ENCODE measurements at regions not wholly inside any gene's neighbourhood (a gene's known extent, or its start where the extent isn't known, plus 50 kb on each side); places are given as distances from the start of the nearest gene placed in this dataset.

GRCh38 chr21:20373031-20373430 lies 625.2 kb upstream of the NCAM2 start:
- no peak for ATAC-seq
- no peaks in the 10 kb centered on the region for H3K36me3 Mint-ChIP-seq (ENCODE audit: low read depth)
- H3K9me3 Mint-ChIP-seq (ENCODE audit: low read depth), result peaks cover 7% of the 10 kb centered on the region
- H3K4me3 Mint-ChIP-seq, result no peak overlapping the region
- H3K27me3 Mint-ChIP-seq, result no peaks in the 10 kb centered on the region
- ChIA-PET CTCF (no interaction called here), POLR2A (no interaction called here)
- H3K4me1 Mint-ChIP-seq, result no peaks in the 10 kb centered on the region
- no peak for DNase-seq
- H3K27ac Mint-ChIP-seq, result no peak overlapping the region
- intact Hi-C loops (cut with DNase I, micrococcal nuclease), result loop anchor here in 1 of 2 experiments (1.0 kb wide), 1 partner anchor 34 kb away; no protein-coding TSS in a partner anchor

GRCh38 chr21:20377250-20377649 lies 621.0 kb upstream of the NCAM2 start:
- no peak for ATAC-seq
- intact Hi-C loops (cut with DNase I, micrococcal nuclease), result no loop called here
- Mint-ChIP-seq H3K4me3 (no peak overlapping the region), H3K27ac (no peak overlapping the region), H3K36me3 (ENCODE audit: low read depth) (no peaks in the 10 kb centered on the region), H3K9me3 (ENCODE audit: low read depth) (peaks cover 4% of the 10 kb centered on the region), H3K27me3 (no peaks in the 10 kb centered on the region), H3K4me1 (no peaks in the 10 kb centered on the region)
- POLR2A ChIA-PET, result no interaction called here
- CTCF ChIA-PET, result no interaction called here
- no peak for DNase-seq

GRCh38 chr21:20388400-20388799 lies 609.8 kb upstream of the NCAM2 start:
- ATAC-seq (no peak), DNase-seq (no peak)
- Mint-ChIP-seq H3K27ac (no peak overlapping the region), H3K4me3 (no peak overlapping the region), H3K4me1 (no peaks in the 10 kb centered on the region), H3K9me3 (ENCODE audit: low read depth) (peaks cover 13% of the 10 kb centered on the region), H3K36me3 (ENCODE audit: low read depth) (no peaks in the 10 kb centered on the region), H3K27me3 (no peaks in the 10 kb centered on the region)
- POLR2A ChIA-PET, result no interaction called here
- CTCF ChIA-PET, result no interaction called here
- intact Hi-C loops (cut with DNase I, micrococcal nuclease), result no loop called here

- H3K4me1 Mint-ChIP-seq, result no peaks in the 10 kb centered on the region
- no peaks in the 10 kb centered on the region for H3K27me3 Mint-ChIP-seq
- ChIA-PET CTCF (no interaction called here), POLR2A (interaction anchor here (0.6 kb wide), 1 partner anchor 44 kb away, joined by 5 read pairs; no protein-coding TSS in a partner anchor)
- H3K27ac Mint-ChIP-seq, result no peak overlapping the region
- H3K36me3 Mint-ChIP-seq (ENCODE audit: low read depth), result no peaks in the 10 kb centered on the region
- DNase-seq, result no peak
- no peak for ATAC-seq
- intact Hi-C loops (cut with DNase I, micrococcal nuclease), result no loop called here
- H3K9me3 Mint-ChIP-seq (ENCODE audit: low read depth), result peaks cover 11% of the 10 kb centered on the region
- no peak overlapping the region for H3K4me3 Mint-ChIP-seq
Observed at GRCh38 chr21:20396798-20397197, 601.4 kb upstream of the NCAM2 start.

- Mint-ChIP-seq H3K9me3 (ENCODE audit: low read depth) (peaks cover 14% of the 10 kb centered on the region), H3K36me3 (ENCODE audit: low read depth) (no peaks in the 10 kb centered on the region), H3K4me1 (no peaks in the 10 kb centered on the region), H3K27me3 (no peaks in the 10 kb centered on the region), H3K4me3 (no peak overlapping the region), H3K27ac (no peak overlapping the region)
- DNase-seq (no peak), ATAC-seq (no peak)
- intact Hi-C loops (cut with DNase I, micrococcal nuclease), result no loop called here
- ChIA-PET POLR2A (no interaction called here), CTCF (no interaction called here)
Observed at GRCh38 chr21:20404915-20405314, 593.3 kb upstream of the NCAM2 start.

- Mint-ChIP-seq H3K27ac (no peak overlapping the region), H3K4me1 (no peaks in the 10 kb centered on the region), H3K36me3 (ENCODE audit: low read depth) (no peaks in the 10 kb centered on the region), H3K27me3 (no peaks in the 10 kb centered on the region), H3K9me3 (ENCODE audit: low read depth) (peaks cover 42% of the 10 kb centered on the region), H3K4me3 (no peak overlapping the region)
- no peak for ATAC-seq
- ChIA-PET CTCF (no interaction called here), POLR2A (no interaction called here)
- intact Hi-C loops (cut with DNase I, micrococcal nuclease), result no loop called here
- DNase-seq, result no peak
Observed at GRCh38 chr21:20418353-20418752, 579.9 kb upstream of the NCAM2 start.

- DNase-seq (no peak), ATAC-seq (no peak)
- Mint-ChIP-seq H3K4me3 (no peak overlapping the region), H3K27ac (no peak overlapping the region), H3K36me3 (ENCODE audit: low read depth) (no peaks in the 10 kb centered on the region), H3K4me1 (no peaks in the 10 kb centered on the region), H3K9me3 (ENCODE audit: low read depth) (peaks cover 36% of the 10 kb centered on the region), H3K27me3 (no peaks in the 10 kb centered on the region)
- ChIA-PET POLR2A (no interaction called here), CTCF (no interaction called here)
- intact Hi-C loops (cut with DNase I, micrococcal nuclease), result no loop called here
Observed at GRCh38 chr21:20419772-20420171, 578.4 kb upstream of the NCAM2 start.

GRCh38 chr21:20424943-20425342 lies 573.3 kb upstream of the NCAM2 start:
- Mint-ChIP-seq H3K4me1 (no peaks in the 10 kb centered on the region), H3K4me3 (no peak overlapping the region), H3K36me3 (ENCODE audit: low read depth) (no peaks in the 10 kb centered on the region), H3K27me3 (no peaks in the 10 kb centered on the region), H3K9me3 (ENCODE audit: low read depth) (peaks cover 33% of the 10 kb centered on the region), H3K27ac (no peak overlapping the region)
- intact Hi-C loops (cut with DNase I, micrococcal nuclease), result no loop called here
- ATAC-seq, result no peak
- no peak for DNase-seq
- CTCF ChIA-PET, result no interaction called here
- POLR2A ChIA-PET, result no interaction called here

GRCh38 chr21:20425856-20426255 lies 572.4 kb upstream of the NCAM2 start:
- Mint-ChIP-seq H3K4me1 (no peaks in the 10 kb centered on the region), H3K4me3 (no peak overlapping the region), H3K36me3 (ENCODE audit: low read depth) (no peaks in the 10 kb centered on the region), H3K27me3 (no peaks in the 10 kb centered on the region), H3K9me3 (ENCODE audit: low read depth) (peaks cover 26% of the 10 kb centered on the region), H3K27ac (no peak overlapping the region)
- no peak for DNase-seq
- no peak for ATAC-seq
- intact Hi-C loops (cut with DNase I, micrococcal nuclease), result no loop called here
- ChIA-PET CTCF (interaction anchor here (0.5 to 0.6 kb wide), 2 partner anchors 122 to 176 kb away, joined by 3 to 5 read pairs; no protein-coding TSS in a partner anchor), POLR2A (no interaction called here)

GRCh38 chr21:20440338-20440737 lies 557.9 kb upstream of the NCAM2 start:
- ATAC-seq (no peak), DNase-seq (no peak)
- CTCF ChIA-PET, result no interaction called here
- no peaks in the 10 kb centered on the region for H3K36me3 Mint-ChIP-seq (ENCODE audit: low read depth)
- H3K9me3 Mint-ChIP-seq (ENCODE audit: low read depth), result peaks cover 18% of the 10 kb centered on the region
- no peak overlapping the region for H3K27ac Mint-ChIP-seq
- POLR2A ChIA-PET, result no interaction called here
- H3K4me1 Mint-ChIP-seq, result no peaks in the 10 kb centered on the region
- intact Hi-C loops (cut with DNase I, micrococcal nuclease), result no loop called here
- no peak overlapping the region for H3K4me3 Mint-ChIP-seq
- no peaks in the 10 kb centered on the region for H3K27me3 Mint-ChIP-seq

GRCh38 chr21:20443558-20444155 lies 554.6 kb upstream of the NCAM2 start:
- Mint-ChIP-seq H3K9me3 (ENCODE audit: low read depth) (peaks cover 11% of the 10 kb centered on the region), H3K4me3 (no peak overlapping the region), H3K27ac (no peak overlapping the region), H3K4me1 (no peaks in the 10 kb centered on the region), H3K27me3 (no peaks in the 10 kb centered on the region), H3K36me3 (ENCODE audit: low read depth) (no peaks in the 10 kb centered on the region)
- DNase-seq (no peak), ATAC-seq (no peak)
- CTCF ChIA-PET, result interaction anchor here (0.6 to 1.1 kb wide), 2 partner anchors 14 to 1430 kb away, joined by 3 to 4 read pairs; no protein-coding TSS in a partner anchor
- intact Hi-C loops (cut with DNase I, micrococcal nuclease), result no loop called here
- POLR2A ChIA-PET, result no interaction called here

- Mint-ChIP-seq H3K36me3 (ENCODE audit: low read depth) (no peaks in the 10 kb centered on the region), H3K27me3 (no peaks in the 10 kb centered on the region), H3K4me3 (no peak overlapping the region), H3K4me1 (no peaks in the 10 kb centered on the region), H3K9me3 (ENCODE audit: low read depth) (peaks cover 9% of the 10 kb centered on the region), H3K27ac (no peak overlapping the region)
- ATAC-seq (no peak), DNase-seq (no peak)
- ChIA-PET POLR2A (no interaction called here), CTCF (no interaction called here)
- intact Hi-C loops (cut with DNase I, micrococcal nuclease), result no loop called here
Observed at GRCh38 chr21:20445971-20446370, 552.2 kb upstream of the NCAM2 start.

GRCh38 chr21:20451046-20451445 lies 547.2 kb upstream of the NCAM2 start:
- DNase-seq (peak; percentile 6), ATAC-seq (no peak)
- ChIA-PET CTCF (no interaction called here), POLR2A (no interaction called here)
- Mint-ChIP-seq H3K36me3 (ENCODE audit: low read depth) (no peaks in the 10 kb centered on the region), H3K4me3 (no peak overlapping the region), H3K27ac (no peak overlapping the region), H3K27me3 (no peaks in the 10 kb centered on the region), H3K9me3 (ENCODE audit: low read depth) (peaks cover 3% of the 10 kb centered on the region), H3K4me1 (no peaks in the 10 kb centered on the region)
- intact Hi-C loops (cut with DNase I, micrococcal nuclease), result no loop called here
